CD4-positive, alpha-beta T cell (primary cell): ENCODE measurements at regions not wholly inside any gene's neighbourhood (a gene's known extent, or its start where the extent isn't known, plus 50 kb on each side); places are given as distances from the start of the nearest gene placed in this dataset.

Source experiments
- ATAC-seq: fragments of 200-7000 bp; cut with Tn5 transposase; one replicate; pipeline ENCODE4 v1.10.0; 2022; ENCODE audit warnings: mild to moderate bottlenecking; ENCODE audit not compliant: poor library complexity
- CTCF ChIA-PET: fragments of 350-600 bp; sonication (Branson Sonifier 250); formaldehyde crosslinking; loops from one replicate; lab custom pipeline; 2021; ENCODE audit warnings: antibody characterized with exemption, inconsistent platforms; lab: Charles Lee
- POLR2A ChIA-PET: fragments of 350-600 bp; sonication (Branson Sonifier 250); formaldehyde crosslinking; loops from one replicate; lab custom pipeline; 2021; ENCODE audit warnings: antibody characterized with exemption, inconsistent platforms; lab: Charles Lee
- DNase-seq, 14 experiments: peaks; one replicate each; pipeline ENCODE4 v3.0.0-alpha.2; 2013 to 2020; ENCODE audit warnings: mixed read lengths in 2 of 14
- H3K27ac ChIP-seq, 2 donors: one replicate each; pipeline versions ENCODE4 v1.5.1 to v1.7.0; 2013; ENCODE audit warnings: low read length in 2 of 2, low read depth in 1 of 2, mild to moderate bottlenecking in 1 of 2
- H3K27me3 ChIP-seq, 2 experiments: 1 replicate in 1 of 2; 2 replicates in 1 of 2; pipeline versions ENCODE4 v1.6.1 to v1.7.0; 2013; ENCODE audit warnings: low read length in 2 of 2, control low read depth in 1 of 2, mild to moderate bottlenecking in 1 of 2, moderate library complexity in 1 of 2; ENCODE audit not compliant: insufficient read depth in 2 of 2, control insufficient read depth in 1 of 2
- H3K36me3 ChIP-seq: one replicate; pipeline ENCODE4 v1.6.1; 2013; ENCODE audit warnings: low read length, control low read depth; ENCODE audit not compliant: insufficient read depth
- H3K4me1 ChIP-seq: one replicate; pipeline ENCODE4 v1.6.1; 2013; ENCODE audit warnings: low read length, control low read depth; ENCODE audit not compliant: insufficient read depth
- H3K4me3 ChIP-seq: one replicate; pipeline ENCODE4 v1.5.1; 2013; ENCODE audit warnings: mild to moderate bottlenecking, low read length, moderate library complexity
- H3K9me3 ChIP-seq, 2 experiments: 1 replicate in 1 of 2; 2 replicates in 1 of 2; pipeline versions ENCODE4 v1.6.1 to v1.7.0; 2013; ENCODE audit warnings: low read length in 2 of 2, mild to moderate bottlenecking in 2 of 2, control low read depth in 1 of 2, moderate library complexity in 1 of 2; ENCODE audit not compliant: control insufficient read depth in 1 of 2, insufficient read depth in 1 of 2
- H3K27ac Mint-ChIP-seq: one replicate; pipeline ENCODE4 v1.8.0; 2020; ENCODE audit warnings: mixed read lengths
- H3K27me3 Mint-ChIP-seq: one replicate; pipeline ENCODE4 v1.8.0; 2021; ENCODE audit warnings: mixed read lengths
- H3K36me3 Mint-ChIP-seq: one replicate; pipeline ENCODE4 v1.8.0; 2021; ENCODE audit warnings: low read depth, mixed read lengths
- H3K4me1 Mint-ChIP-seq: one replicate; pipeline ENCODE4 v1.8.0; 2021; ENCODE audit warnings: low read depth, mixed read lengths
- H3K4me3 Mint-ChIP-seq: one replicate; pipeline ENCODE4 v1.8.0; 2020; ENCODE audit warnings: mild to moderate bottlenecking, mixed read lengths
- H3K9me3 Mint-ChIP-seq: one replicate; pipeline ENCODE4 v1.8.0; 2020; ENCODE audit warnings: mixed read lengths
- intact Hi-C, 2 experiments: fragments of 100-400 bp; cut with DNase I in 1 of 2; cut with micrococcal nuclease in 1 of 2; formaldehyde crosslinking; loops; one replicate each; pipeline versions ENCODE4 v1.15.1 to v1.9.0; 2023 to 2025; cut with DNase I, micrococcal nuclease
- TF ChIP-seq, protein P1 (sequence below): fragments of 200-600 bp; IDR thresholded peaks from one replicate; pipeline ENCODE4 v1.8.0; 2022; ENCODE audit warnings: antibody characterized with exemption, mild to moderate bottlenecking

- DNase-seq (no peak), ATAC-seq (no peak)
- peaks cover 1 to 12% of the 10 kb centered on the region in 2 experiments for H3K27me3 ChIP-seq
- H3K36me3 Mint-ChIP-seq = no peaks in the 10 kb centered on the region
- no peaks in the 10 kb centered on the region for H3K9me3 ChIP-seq
- H3K9me3 Mint-ChIP-seq = no peaks in the 10 kb centered on the region
- TF ChIP-seq, protein P1, sequence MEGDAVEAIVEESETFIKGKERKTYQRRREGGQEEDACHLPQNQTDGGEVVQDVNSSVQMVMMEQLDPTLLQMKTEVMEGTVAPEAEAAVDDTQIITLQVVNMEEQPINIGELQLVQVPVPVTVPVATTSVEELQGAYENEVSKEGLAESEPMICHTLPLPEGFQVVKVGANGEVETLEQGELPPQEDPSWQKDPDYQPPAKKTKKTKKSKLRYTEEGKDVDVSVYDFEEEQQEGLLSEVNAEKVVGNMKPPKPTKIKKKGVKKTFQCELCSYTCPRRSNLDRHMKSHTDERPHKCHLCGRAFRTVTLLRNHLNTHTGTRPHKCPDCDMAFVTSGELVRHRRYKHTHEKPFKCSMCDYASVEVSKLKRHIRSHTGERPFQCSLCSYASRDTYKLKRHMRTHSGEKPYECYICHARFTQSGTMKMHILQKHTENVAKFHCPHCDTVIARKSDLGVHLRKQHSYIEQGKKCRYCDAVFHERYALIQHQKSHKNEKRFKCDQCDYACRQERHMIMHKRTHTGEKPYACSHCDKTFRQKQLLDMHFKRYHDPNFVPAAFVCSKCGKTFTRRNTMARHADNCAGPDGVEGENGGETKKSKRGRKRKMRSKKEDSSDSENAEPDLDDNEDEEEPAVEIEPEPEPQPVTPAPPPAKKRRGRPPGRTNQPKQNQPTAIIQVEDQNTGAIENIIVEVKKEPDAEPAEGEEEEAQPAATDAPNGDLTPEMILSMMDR = no peak
- H3K27ac ChIP-seq = no peak overlapping the region
- no peak overlapping the region for H3K4me3 ChIP-seq
- peaks cover 25% of the 10 kb centered on the region for H3K27me3 Mint-ChIP-seq
- ChIA-PET CTCF (no interaction called here), POLR2A (no interaction called here)
- H3K27ac Mint-ChIP-seq = no peak overlapping the region
- no peaks in the 10 kb centered on the region for H3K4me1 Mint-ChIP-seq
- H3K4me1 ChIP-seq = no peaks in the 10 kb centered on the region
- intact Hi-C loops = no loop called here
- H3K36me3 ChIP-seq = no peaks in the 10 kb centered on the region
- no peak overlapping the region for H3K4me3 Mint-ChIP-seq
Measured at GRCh38 chr5:54370982-54371381, 60.6 kb upstream of the ARL15 start.

DNA sequence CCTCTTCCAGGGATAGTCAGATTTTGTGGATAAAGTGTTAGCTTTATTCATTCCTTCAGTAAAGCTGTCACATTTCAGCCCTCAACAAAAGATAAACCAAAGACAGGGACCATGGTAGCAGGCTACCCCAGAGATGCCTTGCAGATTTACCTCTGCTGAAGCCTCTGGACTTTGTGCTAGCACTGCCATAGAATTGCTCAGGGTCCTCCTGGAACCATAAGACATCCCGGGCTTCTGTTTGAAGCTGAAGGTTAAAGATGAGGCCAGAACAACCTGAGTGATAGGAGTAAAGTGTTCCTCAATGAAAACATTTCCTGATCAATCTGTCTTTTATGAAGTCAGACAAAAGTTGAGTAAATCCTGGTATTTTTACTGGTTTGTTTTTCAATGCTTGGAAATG, 57.5 kb upstream of the ARL15 start:
- H3K27me3 ChIP-seq = peaks cover 4 to 5% of the 10 kb centered on the region in 2 experiments
- H3K27ac Mint-ChIP-seq = no peak overlapping the region
- ChIA-PET POLR2A (no interaction called here), CTCF (interaction anchor here (0.5 kb wide), 1 partner anchor 128 kb away, joined by 3 read pairs; no protein-coding TSS in a partner anchor)
- TF ChIP-seq, protein P1 = no peak
- DNase-seq = no peak
- H3K36me3 ChIP-seq = no peaks in the 10 kb centered on the region
- H3K36me3 Mint-ChIP-seq = no peaks in the 10 kb centered on the region
- H3K27ac ChIP-seq = no peak overlapping the region
- no peaks in the 10 kb centered on the region for H3K9me3 ChIP-seq
- H3K4me3 ChIP-seq = no peak overlapping the region
- H3K4me1 Mint-ChIP-seq = no peaks in the 10 kb centered on the region
- no peaks in the 10 kb centered on the region for H3K9me3 Mint-ChIP-seq
- no peak for ATAC-seq
- H3K4me3 Mint-ChIP-seq = no peak overlapping the region
- intact Hi-C loops = no loop called here
- peaks cover 17% of the 10 kb centered on the region for H3K27me3 Mint-ChIP-seq
- no peaks in the 10 kb centered on the region for H3K4me1 ChIP-seq

- ATAC-seq = no peak
- DNase-seq = no peak
- no peaks in the 10 kb centered on the region for H3K9me3 Mint-ChIP-seq
- ChIA-PET POLR2A (no interaction called here), CTCF (no interaction called here)
- H3K9me3 ChIP-seq = no peaks in the 10 kb centered on the region
- peaks cover 10% of the 10 kb centered on the region for H3K27me3 Mint-ChIP-seq
- H3K27ac Mint-ChIP-seq = no peak overlapping the region
- no peaks in the 10 kb centered on the region for H3K4me1 ChIP-seq
- intact Hi-C loops = no loop called here
- H3K36me3 ChIP-seq = no peaks in the 10 kb centered on the region
- no peaks in the 10 kb centered on the region for H3K4me1 Mint-ChIP-seq
- H3K36me3 Mint-ChIP-seq = no peaks in the 10 kb centered on the region
- H3K4me3 Mint-ChIP-seq = no peak overlapping the region
- TF ChIP-seq, protein P1 = no peak
- H3K27me3 ChIP-seq = peaks cover 5% of the 10 kb centered on the region in 2 experiments
- H3K27ac ChIP-seq = no peak overlapping the region
- H3K4me3 ChIP-seq = no peak overlapping the region
Measured at GRCh38 chr5:54366707-54367106, 56.3 kb upstream of the ARL15 start.
